Neural cell (in vitro differentiated cells): ENCODE measurements at regions not wholly inside any gene's neighbourhood (a gene's known extent, or its start where the extent isn't known, plus 50 kb on each side); places are given as distances from the start of the nearest gene placed in this dataset.

ENCODE experiments used
- H2AFZ ChIP-seq: fragments of 200-600, 300-800 bp; sonication (generic), shearing (Covaris generic); 2 replicates; pipeline ENCODE4 v1.6.0; 2014; ENCODE audit warnings: low read depth, mild to moderate bottlenecking, antibody characterized with exemption, low read length, moderate library complexity
- H3F3A ChIP-seq: fragments of 200-600 bp; shearing (Covaris generic); 2 replicates; pipeline ENCODE4 v1.6.1; 2016; ENCODE audit warnings: mild to moderate bottlenecking, moderate library complexity, mixed read lengths, antibody characterized with exemption, low read length; ENCODE audit not compliant: insufficient read depth, poor library complexity, severe bottlenecking
- H3K27ac ChIP-seq: fragments of 200-600, 300-800 bp; sonication (generic), shearing (Covaris generic); 2 replicates; pipeline ENCODE4 v1.5.1; 2014; ENCODE audit warnings: mild to moderate bottlenecking, low read length, moderate library complexity
- H3K27me3 ChIP-seq: fragments of 300-800, 200-600 bp; sonication (generic), shearing (Covaris generic); 2 replicates; pipeline ENCODE4 v1.6.0; 2014; ENCODE audit warnings: mild to moderate bottlenecking, low read depth, low read length, moderate library complexity; ENCODE audit not compliant: insufficient read depth
- H3K36me3 ChIP-seq: fragments of 300-800, 200-600 bp; sonication (generic), shearing (Covaris generic); 2 replicates; pipeline ENCODE4 v1.5.1; 2014; ENCODE audit warnings: mild to moderate bottlenecking, antibody characterized with exemption, low read length, moderate library complexity; ENCODE audit not compliant: insufficient read depth
- H3K4me2 ChIP-seq: fragments of 300-800, 200-600 bp; sonication (generic), shearing (Covaris generic); 2 replicates; pipeline ENCODE4 v1.6.0; 2014; ENCODE audit warnings: mild to moderate bottlenecking, low read length
- H3K4me3 ChIP-seq: fragments of 300-800, 200-600 bp; sonication (generic), shearing (Covaris generic); 2 replicates; pipeline ENCODE4 v1.5.1; 2014; ENCODE audit warnings: mild to moderate bottlenecking, low read length, moderate library complexity
- H3K79me2 ChIP-seq: fragments of 200-600 bp; shearing (Covaris generic); replicated peaks from 2 replicates; pipeline ENCODE4 v1.6.0; 2014; ENCODE audit warnings: mild to moderate bottlenecking, low read length, moderate library complexity; ENCODE audit not compliant: insufficient read depth
- H3K9ac ChIP-seq: fragments of 300-800, 200-600 bp; sonication (generic), shearing (Covaris generic); 2 replicates; pipeline ENCODE4 v1.6.1; 2016; ENCODE audit warnings: mild to moderate bottlenecking, low read length, mixed read lengths
- H3K9me2 ChIP-seq: fragments of 200-600 bp; shearing (Covaris generic); 2 replicates; pipeline ENCODE4 v1.6.1; 2016; ENCODE audit warnings: mild to moderate bottlenecking, low read length, mixed read lengths; ENCODE audit not compliant: insufficient read depth
- H3K9me3 ChIP-seq: fragments of 200-600, 300-800 bp; sonication (generic), shearing (Covaris generic); 2 replicates; pipeline ENCODE4 v1.6.1; 2016; ENCODE audit warnings: mild to moderate bottlenecking, mixed run types, low read length, moderate library complexity, mixed read lengths
- H4K20me1 ChIP-seq: fragments of 200-600 bp; shearing (Covaris generic); 2 replicates; pipeline ENCODE4 v1.6.1; 2016; ENCODE audit warnings: mild to moderate bottlenecking, mixed run types; ENCODE audit not compliant: insufficient read depth
- EP300 ChIP-seq: fragments of 450-650 bp; conservative IDR thresholded peaks from 2 replicates; pipeline ENCODE4 v1.6.1; 2014; ENCODE audit warnings: antibody characterized with exemption, mild to moderate bottlenecking, moderate library complexity; ENCODE audit not compliant: poor library complexity, severe bottlenecking
- EZH2 ChIP-seq: fragments of 200-600, 300-800 bp; shearing (Covaris generic), sonication (generic); IDR thresholded peaks from 2 replicates; pipeline ENCODE4 v1.6.1; 2014; ENCODE audit warnings: antibody characterized with exemption, low read length, borderline replicate concordance, mild to moderate bottlenecking; ENCODE audit not compliant: insufficient read depth, poor library complexity, severe bottlenecking
- MXI1 ChIP-seq: fragments of 450-650 bp; conservative IDR thresholded peaks from 2 replicates; pipeline ENCODE4 v1.6.1; 2014; ENCODE audit warnings: antibody characterized with exemption, mild to moderate bottlenecking; ENCODE audit not compliant: poor library complexity, severe bottlenecking
- POLR2AphosphoS5 ChIP-seq: IDR thresholded peaks from 2 replicates; pipeline ENCODE4 v1.6.1; 2012
- RAD21 ChIP-seq: fragments of 450-650 bp; conservative IDR thresholded peaks from 2 replicates; pipeline ENCODE4 v1.6.1; 2014; ENCODE audit warnings: antibody characterized with exemption, mild to moderate bottlenecking, moderate library complexity
- REST ChIP-seq: IDR thresholded peaks from 2 replicates; pipeline ENCODE4 v1.6.1; 2012; ENCODE audit warnings: borderline replicate concordance
- SMC3 ChIP-seq: fragments of 450-650 bp; conservative IDR thresholded peaks from 2 replicates; pipeline ENCODE4 v1.6.1; 2014; ENCODE audit warnings: antibody characterized with exemption, mild to moderate bottlenecking, moderate library complexity; ENCODE audit not compliant: poor library complexity
- TAF1 ChIP-seq: IDR thresholded peaks from 2 replicates; pipeline ENCODE4 v1.6.1; 2012; ENCODE audit warnings: low read depth
- TF ChIP-seq, protein P1 (sequence below): fragments of 450-650 bp; IDR thresholded peaks from 2 replicates; pipeline ENCODE4 v1.5.1; 2014; ENCODE audit warnings: antibody characterized with exemption, mild to moderate bottlenecking, moderate library complexity; ENCODE audit not compliant: poor library complexity, severe bottlenecking

DNA sequence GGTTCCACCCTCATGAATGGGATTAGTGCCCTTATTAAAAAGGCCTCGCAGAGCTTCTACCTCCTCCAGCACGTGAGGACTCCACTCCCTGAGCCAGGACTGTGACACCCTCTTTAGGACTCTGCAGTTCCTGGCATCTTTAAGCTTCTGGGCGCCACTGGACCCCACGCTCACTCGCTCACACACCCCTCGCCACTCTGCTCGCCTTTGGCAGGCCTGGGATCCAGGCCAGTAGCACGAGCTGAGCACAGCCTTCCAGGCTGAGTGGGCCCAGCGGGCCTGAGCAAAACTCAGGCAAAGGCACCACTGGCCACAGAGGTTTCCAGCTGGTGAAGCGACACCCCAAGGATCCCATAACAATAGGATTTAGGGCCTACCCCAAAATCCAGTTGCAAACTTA is 107.9 kb upstream of the GPC1 start:
- H3K27ac ChIP-seq, result no peak overlapping the region
- no peak overlapping the region for H2AFZ ChIP-seq
- no peaks in the 10 kb centered on the region for H3K27me3 ChIP-seq
- TF ChIP-seq SMC3, result no peak
- H3K79me2 ChIP-seq, result no peaks in the 10 kb centered on the region
- no peak overlapping the region for H3K4me2 ChIP-seq
- H3K4me3 ChIP-seq, result no peak overlapping the region
- H3K36me3 ChIP-seq, result no peaks in the 10 kb centered on the region
- no peaks in the 10 kb centered on the region for H3K9me2 ChIP-seq
- no peaks in the 10 kb centered on the region for H4K20me1 ChIP-seq
- peaks cover 2% of the 10 kb centered on the region for H3K9me3 ChIP-seq
- no peak overlapping the region for H3K9ac ChIP-seq
- no peaks in the 10 kb centered on the region for H3F3A ChIP-seq

DNA sequence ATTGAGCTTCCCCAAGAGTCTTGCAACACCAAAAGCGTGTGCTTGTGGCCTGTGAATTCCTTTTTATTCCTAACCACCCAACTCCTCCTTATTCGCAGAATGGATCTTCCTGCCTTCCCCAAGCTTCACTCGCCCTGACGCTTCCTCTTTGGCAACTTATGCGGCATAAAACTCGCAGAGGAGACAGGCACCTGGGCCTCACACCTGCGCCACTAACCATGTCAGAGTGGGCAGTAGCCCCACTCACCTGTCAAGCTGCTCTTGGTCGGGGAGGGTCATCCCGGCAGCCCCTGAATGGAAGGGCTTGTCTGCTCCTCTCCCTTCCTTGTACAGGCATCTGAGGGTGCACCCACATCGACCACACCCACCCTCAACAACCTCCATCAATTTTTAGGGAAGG is 106.9 kb upstream of the GPC1 start:
- Histone ChIP-seq H3K27ac (no peak overlapping the region), H3K9me3 (peaks cover 2% of the 10 kb centered on the region), H2AFZ (no peak overlapping the region), H3K4me2 (no peak overlapping the region), H3K4me3 (no peak overlapping the region), H3K79me2 (no peaks in the 10 kb centered on the region), H3K36me3 (no peaks in the 10 kb centered on the region), H3F3A (no peaks in the 10 kb centered on the region), H3K9ac (no peak overlapping the region), H3K27me3 (no peaks in the 10 kb centered on the region), H3K9me2 (no peaks in the 10 kb centered on the region), H4K20me1 (no peaks in the 10 kb centered on the region)
- TF ChIP-seq EZH2 (no peak), RAD21 (no peak), MXI1 (no peak)

- no peak overlapping the region for H2AFZ ChIP-seq
- H3K9me3 ChIP-seq, result peaks cover 2% of the 10 kb centered on the region
- H3K9ac ChIP-seq, result no peak overlapping the region
- H3K27me3 ChIP-seq, result no peaks in the 10 kb centered on the region
- no peaks in the 10 kb centered on the region for H3K36me3 ChIP-seq
- H3F3A ChIP-seq, result no peaks in the 10 kb centered on the region
- H3K9me2 ChIP-seq, result no peaks in the 10 kb centered on the region
- no peak for TF ChIP-seq SMC3
- no peak for TF ChIP-seq EP300
- TF ChIP-seq, protein P1, sequence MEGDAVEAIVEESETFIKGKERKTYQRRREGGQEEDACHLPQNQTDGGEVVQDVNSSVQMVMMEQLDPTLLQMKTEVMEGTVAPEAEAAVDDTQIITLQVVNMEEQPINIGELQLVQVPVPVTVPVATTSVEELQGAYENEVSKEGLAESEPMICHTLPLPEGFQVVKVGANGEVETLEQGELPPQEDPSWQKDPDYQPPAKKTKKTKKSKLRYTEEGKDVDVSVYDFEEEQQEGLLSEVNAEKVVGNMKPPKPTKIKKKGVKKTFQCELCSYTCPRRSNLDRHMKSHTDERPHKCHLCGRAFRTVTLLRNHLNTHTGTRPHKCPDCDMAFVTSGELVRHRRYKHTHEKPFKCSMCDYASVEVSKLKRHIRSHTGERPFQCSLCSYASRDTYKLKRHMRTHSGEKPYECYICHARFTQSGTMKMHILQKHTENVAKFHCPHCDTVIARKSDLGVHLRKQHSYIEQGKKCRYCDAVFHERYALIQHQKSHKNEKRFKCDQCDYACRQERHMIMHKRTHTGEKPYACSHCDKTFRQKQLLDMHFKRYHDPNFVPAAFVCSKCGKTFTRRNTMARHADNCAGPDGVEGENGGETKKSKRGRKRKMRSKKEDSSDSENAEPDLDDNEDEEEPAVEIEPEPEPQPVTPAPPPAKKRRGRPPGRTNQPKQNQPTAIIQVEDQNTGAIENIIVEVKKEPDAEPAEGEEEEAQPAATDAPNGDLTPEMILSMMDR, result no peak
- TF ChIP-seq POLR2AphosphoS5, result no peak
- TF ChIP-seq REST, result no peak
- TF ChIP-seq MXI1, result no peak
- TF ChIP-seq RAD21, result no peak
- TF ChIP-seq TAF1, result no peak
- TF ChIP-seq EZH2, result no peak
- no peak overlapping the region for H3K4me3 ChIP-seq
- no peaks in the 10 kb centered on the region for H4K20me1 ChIP-seq
- no peaks in the 10 kb centered on the region for H3K79me2 ChIP-seq
- no peak overlapping the region for H3K27ac ChIP-seq
- no peak overlapping the region for H3K4me2 ChIP-seq
These were observed 106.3 kb upstream of the GPC1 start for GRCh38 chr2:240329116-240329665.
